HL-60 (cell line): ENCODE measurements at regions not wholly inside any gene's neighbourhood (a gene's known extent, or its start where the extent isn't known, plus 50 kb on each side); places are given as distances from the start of the nearest gene placed in this dataset.

Experiments
- DNase-seq, 2 experiments: peaks; one replicate each; pipeline ENCODE4 v3.0.0-alpha.2; 2010 to 2020; ENCODE audit warnings: low read depth in 1 of 2, low spot score in 1 of 2
- H3K27ac ChIP-seq: fragments of 250-450 bp; sonication (Bioruptor Pico); replicated peaks from 2 replicates; pipeline ENCODE4 v1.5.1; 2020; ENCODE audit warnings: mild to moderate bottlenecking, moderate library complexity
- H3K27me3 ChIP-seq: fragments of 250-450 bp; sonication (Bioruptor Pico); 2 replicates; pipeline ENCODE4 v1.5.1; 2021; ENCODE audit warnings: mild to moderate bottlenecking, moderate library complexity; ENCODE audit not compliant: insufficient read depth, poor library complexity, severe bottlenecking
- H3K4me3 ChIP-seq: replicated peaks from 2 replicates; pipeline ENCODE4 v1.5.1; 2011; ENCODE audit warnings: mild to moderate bottlenecking, control low read depth, low read length; ENCODE audit not compliant: insufficient read depth
- CTCF ChIP-seq: IDR thresholded peaks from one replicate; pipeline ENCODE4 v1.5.1; 2011; ENCODE audit warnings: low read length, control low read depth, inconsistent platforms; ENCODE audit not compliant: insufficient read depth
- GABPA ChIP-seq: IDR thresholded peaks from 2 replicates; pipeline ENCODE4 v1.6.1; 2012; ENCODE audit warnings: low read depth
- POLR2AphosphoS5 ChIP-seq: IDR thresholded peaks from 2 replicates; pipeline ENCODE4 v1.6.1; 2012; ENCODE audit warnings: low read depth
- REST ChIP-seq: IDR thresholded peaks from 2 replicates; pipeline ENCODE4 v1.6.1; 2012; ENCODE audit warnings: low read depth; ENCODE audit not compliant: insufficient replicate concordance
- SPI1 ChIP-seq: IDR thresholded peaks from 2 replicates; pipeline ENCODE4 v1.6.1; 2012; ENCODE audit warnings: low read depth, mild to moderate bottlenecking, borderline replicate concordance

GRCh38 chr12:30100741-30101140 is 317.0 kb upstream of the TMTC1 start:
- DNase-seq = no peak
- Histone ChIP-seq H3K27me3 (peaks cover 3% of the 10 kb centered on the region), H3K27ac (no peak overlapping the region), H3K4me3 (no peak overlapping the region)
- TF ChIP-seq GABPA = no peak
- TF ChIP-seq CTCF = no peak

- Histone ChIP-seq H3K27ac (no peak overlapping the region), H3K4me3 (no peak overlapping the region), H3K27me3 (peaks cover 3% of the 10 kb centered on the region)
- DNase-seq = no peak
- TF ChIP-seq REST = no peak
- TF ChIP-seq CTCF = no peak
Measured at GRCh38 chr12:30098677-30099076, 314.9 kb upstream of the TMTC1 start.

GRCh38 chr12:30095511-30095910 is 311.8 kb upstream of the TMTC1 start:
- Histone ChIP-seq H3K4me3 (no peak overlapping the region), H3K27me3 (peaks cover 3% of the 10 kb centered on the region), H3K27ac (no peak overlapping the region)
- TF ChIP-seq SPI1 = no peak
- DNase-seq = no peak

- Histone ChIP-seq H3K27ac (no peak overlapping the region), H3K4me3 (no peak overlapping the region), H3K27me3 (peaks cover 3% of the 10 kb centered on the region)
- TF ChIP-seq CTCF (no peak), GABPA (no peak), POLR2AphosphoS5 (no peak), SPI1 (no peak), REST (no peak)
- DNase-seq = no peak
Measured at GRCh38 chr12:30092983-30093617, 309.4 kb upstream of the TMTC1 start.
